IMR-90 (cell line): ENCODE measurements at regions not wholly inside any gene's neighbourhood (a gene's known extent, or its start where the extent isn't known, plus 50 kb on each side); places are given as distances from the start of the nearest gene placed in this dataset.

ENCODE experiments used
- ATAC-seq: fragments of 200-7000 bp; cut with Tn5 transposase; 2 replicates; pipeline ENCODE4 v1.9.1; 2020; ENCODE audit warnings: low read depth, mild to moderate bottlenecking, moderate library complexity
- BruUV-seq: library from RNA; stranded (reverse); fragments of 400-500 nt; replicated peaks from 2 replicates; lab custom pipeline; 2021; lab: Mats Ljungman, UMichigan
- CTCF ChIA-PET: fragments of 300-600 bp; formaldehyde crosslinking; extraction: SDS; loops from one replicate; lab custom pipeline; 2021; ENCODE audit warnings: antibody characterized with exemption; lab: Yijun Ruan, JAX
- POLR2A ChIA-PET: fragments of 300-600 bp; sonication (Branson Sonifier 250); formaldehyde crosslinking; loops from one replicate; lab custom pipeline; 2022; ENCODE audit warnings: antibody characterized with exemption; ENCODE audit not compliant: unreplicated experiment; lab: Charles Lee
- DNase-seq: peaks from one replicate; pipeline ENCODE4 v3.0.0; 2013
- H2AFZ ChIP-seq: replicated peaks from 2 replicates; pipeline ENCODE3; 2013; ENCODE audit warnings: low read length, mild to moderate bottlenecking; ENCODE audit not compliant: poor library complexity
- H2AK5ac ChIP-seq: 2 replicates; pipeline ENCODE4 v1.6.1; 2013; ENCODE audit warnings: low read depth, low read length, inconsistent platforms
- H2AK9ac ChIP-seq: replicated peaks from 2 replicates; pipeline ENCODE3; 2013; ENCODE audit warnings: mild to moderate bottlenecking, low read depth, low read length, moderate library complexity; ENCODE audit not compliant: poor library complexity
- H2BK120ac ChIP-seq: 2 replicates; pipeline ENCODE4 v1.6.1; 2013; ENCODE audit warnings: low read depth, low read length, inconsistent platforms
- H2BK15ac ChIP-seq: 3 replicates; pipeline ENCODE4 v1.6.1; 2013; ENCODE audit warnings: low read depth, low read length, inconsistent platforms
- H2BK20ac ChIP-seq: 2 replicates; pipeline ENCODE4 v1.6.1; 2013; ENCODE audit warnings: low read depth, mild to moderate bottlenecking, inconsistent platforms, low read length, moderate library complexity
- H2BK5ac ChIP-seq: 2 replicates; pipeline ENCODE4 v1.6.1; 2013; ENCODE audit warnings: mild to moderate bottlenecking, low read depth, low read length, inconsistent platforms; ENCODE audit not compliant: poor library complexity, severe bottlenecking
- H3K14ac ChIP-seq: replicated peaks from 2 replicates; pipeline ENCODE4 v1.6.1; 2013; ENCODE audit warnings: low read depth, low read length, inconsistent platforms
- H3K18ac ChIP-seq: 2 replicates; pipeline ENCODE4 v1.6.1; 2013; ENCODE audit warnings: low read depth, low read length, control low read depth
- H3K23ac ChIP-seq: 2 replicates; pipeline ENCODE4 v1.6.1; 2013; ENCODE audit warnings: low read depth, low read length, inconsistent platforms
- H3K27ac ChIP-seq: 2 replicates; pipeline ENCODE4 v1.5.1; 2013; ENCODE audit warnings: mild to moderate bottlenecking, control low read depth, low read length; ENCODE audit not compliant: insufficient read depth
- H3K27me3 ChIP-seq: 2 replicates; pipeline ENCODE4 v1.6.1; 2013; ENCODE audit warnings: low read length; ENCODE audit not compliant: control insufficient read depth, insufficient read depth
- H3K36me3 ChIP-seq: 2 replicates; pipeline ENCODE4 v1.6.1; 2013; ENCODE audit warnings: low read length, mixed read lengths; ENCODE audit not compliant: control insufficient read depth, insufficient read depth
- H3K4ac ChIP-seq: 2 replicates; pipeline ENCODE4 v1.6.1; 2013; ENCODE audit warnings: low read depth, low read length, inconsistent platforms
- H3K4me1 ChIP-seq: 2 replicates; pipeline ENCODE4 v1.6.1; 2013; ENCODE audit warnings: low read length, mixed read lengths; ENCODE audit not compliant: control insufficient read depth, insufficient read depth
- H3K4me2 ChIP-seq: 2 replicates; pipeline ENCODE4 v1.6.1; 2013; ENCODE audit warnings: low read depth, mild to moderate bottlenecking, control low read depth, low read length, moderate library complexity
- H3K4me3 ChIP-seq: 2 replicates; pipeline ENCODE4 v1.5.1; 2013; ENCODE audit warnings: low read depth, mild to moderate bottlenecking, control low read depth, low read length, moderate library complexity; ENCODE audit not compliant: insufficient read depth
- H3K56ac ChIP-seq: 2 replicates; pipeline ENCODE4 v1.6.1; 2013; ENCODE audit warnings: low read length, inconsistent platforms; ENCODE audit not compliant: insufficient read depth; ENCODE audit errors: extremely low read depth
- H3K79me1 ChIP-seq, 2 experiments: 2 replicates each; pipeline ENCODE4 v1.6.1; 2013; ENCODE audit warnings: low read length in 2 of 2, inconsistent platforms in 1 of 2, low read depth in 1 of 2
- H3K9ac ChIP-seq: 2 replicates; pipeline ENCODE4 v1.6.1; 2013; ENCODE audit warnings: low read depth, low read length, control low read depth
- H3K9me1 ChIP-seq: 2 replicates; pipeline ENCODE4 v1.6.1; 2013; ENCODE audit warnings: low read length, inconsistent platforms; ENCODE audit not compliant: insufficient read depth
- H3K9me3 ChIP-seq: 2 replicates; pipeline ENCODE4 v1.6.1; 2013; ENCODE audit warnings: low read length; ENCODE audit not compliant: control insufficient read depth, insufficient read depth
- H4K20me1 ChIP-seq: 2 replicates; pipeline ENCODE4 v1.6.1; 2013; ENCODE audit warnings: low read length, inconsistent platforms; ENCODE audit not compliant: insufficient read depth
- H4K5ac ChIP-seq: 2 replicates; pipeline ENCODE4 v1.6.1; 2013; ENCODE audit warnings: mild to moderate bottlenecking, low read depth, low read length, control low read depth
- H4K8ac ChIP-seq, 2 experiments: 2 replicates each; pipeline ENCODE4 v1.6.1; 2013; ENCODE audit warnings: low read depth in 2 of 2, low read length in 2 of 2, control low read depth in 1 of 2, inconsistent platforms in 1 of 2
- H4K91ac ChIP-seq: 2 replicates; pipeline ENCODE4 v1.6.1; 2013; ENCODE audit warnings: low read depth, low read length, inconsistent platforms; ENCODE audit not compliant: insufficient read depth
- BHLHE40 ChIP-seq: fragments of 150-350 bp; IDR thresholded peaks from 2 replicates; pipeline ENCODE4 v1.6.1; 2016; ENCODE audit warnings: mild to moderate bottlenecking, low read depth, low read length
- CEBPB ChIP-seq: IDR thresholded peaks from 2 replicates; pipeline ENCODE4 v1.6.1; 2012; ENCODE audit warnings: low read depth, low read length, improper control_type of control experiment
- CHD1 ChIP-seq: IDR thresholded peaks from 2 replicates; pipeline ENCODE4 v1.6.1; 2012; ENCODE audit warnings: low read depth, low read length, improper control_type of control experiment
- CTCF ChIP-seq: conservative IDR thresholded peaks from 2 replicates; pipeline ENCODE4 v1.5.1; 2012; ENCODE audit warnings: mild to moderate bottlenecking, low read depth, low read length, improper control_type of control experiment
- ELK1 ChIP-seq: fragments of 150-350 bp; IDR thresholded peaks from 2 replicates; pipeline ENCODE4 v1.6.1; 2016; ENCODE audit warnings: low read depth, mild to moderate bottlenecking, low read length, moderate library complexity, borderline replicate concordance
- FOS ChIP-seq: fragments of 150-350 bp; IDR thresholded peaks from 2 replicates; pipeline ENCODE4 v1.6.1; 2016; ENCODE audit warnings: low read depth, low read length
- MAFK ChIP-seq: IDR thresholded peaks from 2 replicates; pipeline ENCODE4 v1.6.1; 2012; ENCODE audit warnings: low read depth, low read length, improper control_type of control experiment
- MAZ ChIP-seq: IDR thresholded peaks from 2 replicates; pipeline ENCODE4 v1.6.1; 2012; ENCODE audit warnings: low read depth, mild to moderate bottlenecking, low read length, improper control_type of control experiment, moderate library complexity, borderline replicate concordance
- MXI1 ChIP-seq: IDR thresholded peaks from 2 replicates; pipeline ENCODE4 v1.6.1; 2012; ENCODE audit warnings: low read depth, mild to moderate bottlenecking, low read length, moderate library complexity, borderline replicate concordance
- NFE2L2 ChIP-seq: fragments of 150-350 bp; IDR thresholded peaks from 2 replicates; pipeline ENCODE4 v1.6.1; 2016; ENCODE audit warnings: low read depth, mild to moderate bottlenecking, low read length
- POLR2A ChIP-seq: IDR thresholded peaks from 2 replicates; pipeline ENCODE4 v1.6.1; 2012; ENCODE audit warnings: mild to moderate bottlenecking, low read depth, low read length
- RAD21 ChIP-seq: IDR thresholded peaks from 2 replicates; pipeline ENCODE4 v1.6.1; 2012; ENCODE audit warnings: low read length, improper control_type of control experiment
- RCOR1 ChIP-seq: IDR thresholded peaks from 2 replicates; pipeline ENCODE4 v1.6.1; 2012; ENCODE audit warnings: mild to moderate bottlenecking, low read length, improper control_type of control experiment; ENCODE audit not compliant: insufficient replicate concordance
- RFX5 ChIP-seq: IDR thresholded peaks from 2 replicates; pipeline ENCODE4 v1.8.0; 2012; ENCODE audit warnings: low read depth, mild to moderate bottlenecking, low read length, moderate library complexity
- SMC3 ChIP-seq: fragments of 150-350 bp; IDR thresholded peaks from 2 replicates; pipeline ENCODE4 v1.6.1; 2016; ENCODE audit warnings: low read depth, mild to moderate bottlenecking, antibody characterized with exemption, low read length, moderate library complexity
- USF2 ChIP-seq: fragments of 150-350 bp; IDR thresholded peaks from 2 replicates; pipeline ENCODE4 v1.6.1; 2017; ENCODE audit warnings: mild to moderate bottlenecking, antibody characterized with exemption, low read length, low read depth
- WGBS, 2 experiments: methylation state at CpG; one replicate each; pipeline versions ENCODE4 v1.1.5 to v1.1.7; 2013; ENCODE audit warnings: missing lambda C conversion rate in 2 of 2; ENCODE audit not compliant: insufficient read length in 1 of 2; ENCODE audit errors: extremely low coverage in 2 of 2; 5-methylcytosine and 5-hydroxymethylcytosine counted together
- dilution Hi-C: fragments of 300-500 bp; cut with HindIII; formaldehyde crosslinking; loops from one replicate; pipeline ENCODE4 v1.14.3; 2018; ENCODE audit warnings: low sequenced_read_pairs; ENCODE audit not compliant: unreplicated experiment
- in situ Hi-C: fragments of 300-500 bp; cut with MboI; formaldehyde crosslinking; loops from 3 replicates; pipeline ENCODE4 v1.14.3; 2019; ENCODE audit warnings: low sequenced_read_pairs, inconsistent platforms, mixed read lengths
- intact Hi-C: fragments of 100-400 bp; cut with micrococcal nuclease; formaldehyde crosslinking; loops from 2 replicates; pipeline ENCODE4 v1.10.0; 2022

- Histone ChIP-seq H4K8ac (no peak overlapping the region), H3K27ac (no peak overlapping the region), H2BK15ac (no peak overlapping the region), H2BK120ac (no peak overlapping the region), H3K79me1 (no peaks in the 10 kb centered on the region), H3K4ac (no peak overlapping the region), H3K9me1 (no peaks in the 10 kb centered on the region), H2BK5ac (no peak overlapping the region), H3K4me2 (no peak overlapping the region), H3K27me3 (peaks cover 38% of the 10 kb centered on the region), H2AFZ (no peak overlapping the region), H3K4me1 (no peaks in the 10 kb centered on the region), H3K56ac (no peak overlapping the region), H2BK20ac (no peak overlapping the region), H3K14ac (no peak overlapping the region), H4K5ac (no peak overlapping the region), H3K4me3 (no peak overlapping the region), H3K9ac (no peak overlapping the region), H3K36me3 (no peaks in the 10 kb centered on the region), H3K9me3 (no peaks in the 10 kb centered on the region), H3K18ac (no peak overlapping the region), H3K23ac (no peak overlapping the region), H2AK9ac (no peak overlapping the region), H4K91ac (no peak overlapping the region), H2AK5ac (no peak overlapping the region), H4K20me1 (no peaks in the 10 kb centered on the region)
- intact Hi-C loops = no loop called here
- no TSS peak for BruUV-seq
- CTCF ChIA-PET = no interaction called here
- no peak for ATAC-seq
- POLR2A ChIA-PET = no interaction called here
- WGBS, 2 experiments = 75% methylated on average over 2 of the region's 8 CpGs; no CpG with 5 or more reads in 1 of the 2 experiments
- in situ Hi-C loops = no loop called here
- dilution Hi-C loops = no loop called here
- DNase-seq = no peak
- TF ChIP-seq CEBPB (no peak), BHLHE40 (no peak), POLR2A (no peak), RCOR1 (no peak), SMC3 (no peak), CHD1 (no peak), MAZ (no peak), USF2 (no peak), MAFK (no peak), RFX5 (no peak), ELK1 (no peak), CTCF (no peak), RAD21 (no peak), MXI1 (no peak), NFE2L2 (no peak), FOS (no peak)
Observed at GRCh38 chr4:147039976-147040575, 94.4 kb upstream of the TTC29 start.
